Thyroid gland (tissue), 4 donors: ENCODE measurements at regions not wholly inside any gene's neighbourhood (a gene's known extent, or its start where the extent isn't known, plus 50 kb on each side); places are given as distances from the start of the nearest gene placed in this dataset.

Experiments
- CTCF ChIP-seq, 6 experiments: fragments of 200-600 bp in 3 of 6; fragments of 450-650 bp in 3 of 6; sonication (generic) in 3 of 6; IDR thresholded peaks; one replicate each; pipeline ENCODE4 v1.5.1; 2016 to 2019; ENCODE audit warnings: antibody characterized with exemption in 6 of 6, mild to moderate bottlenecking in 2 of 6, inconsistent platforms in 1 of 6, moderate library complexity in 1 of 6
- POLR2A ChIP-seq, 2 donors: fragments of 450-650 bp; IDR thresholded peaks; one replicate each; pipeline ENCODE4 v1.6.1; 2017; ENCODE audit warnings: antibody characterized with exemption in 2 of 2, mild to moderate bottlenecking in 2 of 2, moderate library complexity in 1 of 2

DNA sequence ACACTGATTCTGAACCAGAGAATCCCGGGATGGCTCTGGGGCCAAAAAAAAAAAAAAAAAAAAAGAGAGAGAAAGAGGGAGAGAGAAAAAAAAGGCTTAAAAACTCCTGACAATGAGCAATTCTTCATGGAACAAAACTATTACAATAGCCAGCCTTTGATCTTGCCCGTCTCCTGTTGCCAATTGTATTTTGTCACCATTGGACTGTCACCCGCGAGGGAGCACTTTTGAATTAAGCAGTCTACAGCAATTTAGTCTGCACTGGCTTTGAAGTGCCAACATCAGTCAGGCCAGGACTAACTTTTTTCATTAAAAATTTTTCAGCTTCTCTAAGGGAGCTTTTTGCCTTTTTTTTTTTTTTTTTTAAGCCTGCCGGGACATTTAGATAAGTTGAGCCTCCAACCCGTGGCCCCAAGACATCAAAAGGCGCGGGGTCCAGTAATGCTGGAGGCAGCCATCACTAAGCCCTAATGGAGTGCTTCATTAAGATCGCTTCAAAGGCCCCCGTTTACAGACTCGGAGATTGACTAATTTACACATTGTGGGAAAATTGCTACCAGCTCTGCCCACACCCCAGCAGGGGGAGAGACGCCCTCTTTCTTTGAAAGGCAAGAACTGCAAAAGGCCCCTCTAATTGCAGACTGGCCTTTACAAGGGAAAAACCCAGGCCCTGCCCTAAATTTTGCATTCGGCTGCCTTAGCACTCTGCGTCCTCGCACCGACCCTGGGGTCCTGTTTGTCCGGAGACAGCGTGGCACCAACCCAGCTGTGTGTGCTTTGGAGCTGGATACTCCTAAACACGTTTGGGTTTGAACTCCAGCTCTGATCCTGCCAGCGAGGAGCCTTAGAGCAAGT lies 98.1 kb upstream of the MSX1 start:
- TF ChIP-seq CTCF (IDR thresholded peaks at IDR 0.05) (peak in 2 of 6 experiments; percentile 15 to 25), POLR2A (IDR thresholded peaks at IDR 0.05) (no peak)
